IMR-90 (cell line): ENCODE measurements at regions not wholly inside any gene's neighbourhood (a gene's known extent, or its start where the extent isn't known, plus 50 kb on each side); places are given as distances from the start of the nearest gene placed in this dataset.

Source experiments
- ATAC-seq: fragments of 200-7000 bp; cut with Tn5 transposase; 2 replicates; pipeline ENCODE4 v1.9.1; 2020; ENCODE audit warnings: low read depth, mild to moderate bottlenecking, moderate library complexity
- BruUV-seq: library from RNA; stranded (reverse); fragments of 400-500 nt; replicated peaks from 2 replicates; lab custom pipeline; 2021; lab: Mats Ljungman, UMichigan
- CTCF ChIA-PET: fragments of 300-600 bp; formaldehyde crosslinking; extraction: SDS; loops from one replicate; lab custom pipeline; 2021; ENCODE audit warnings: antibody characterized with exemption; lab: Yijun Ruan, JAX
- POLR2A ChIA-PET: fragments of 300-600 bp; sonication (Branson Sonifier 250); formaldehyde crosslinking; loops from one replicate; lab custom pipeline; 2022; ENCODE audit warnings: antibody characterized with exemption; ENCODE audit not compliant: unreplicated experiment; lab: Charles Lee
- DNase-seq: peaks from one replicate; pipeline ENCODE4 v3.0.0; 2013
- H2AFZ ChIP-seq: replicated peaks from 2 replicates; pipeline ENCODE3; 2013; ENCODE audit warnings: low read length, mild to moderate bottlenecking; ENCODE audit not compliant: poor library complexity
- H2AK5ac ChIP-seq: 2 replicates; pipeline ENCODE4 v1.6.1; 2013; ENCODE audit warnings: low read depth, low read length, inconsistent platforms
- H2AK9ac ChIP-seq: replicated peaks from 2 replicates; pipeline ENCODE3; 2013; ENCODE audit warnings: mild to moderate bottlenecking, low read depth, low read length, moderate library complexity; ENCODE audit not compliant: poor library complexity
- H2BK120ac ChIP-seq: 2 replicates; pipeline ENCODE4 v1.6.1; 2013; ENCODE audit warnings: low read depth, low read length, inconsistent platforms
- H2BK15ac ChIP-seq: 3 replicates; pipeline ENCODE4 v1.6.1; 2013; ENCODE audit warnings: low read depth, low read length, inconsistent platforms
- H2BK20ac ChIP-seq: 2 replicates; pipeline ENCODE4 v1.6.1; 2013; ENCODE audit warnings: low read depth, mild to moderate bottlenecking, inconsistent platforms, low read length, moderate library complexity
- H2BK5ac ChIP-seq: 2 replicates; pipeline ENCODE4 v1.6.1; 2013; ENCODE audit warnings: mild to moderate bottlenecking, low read depth, low read length, inconsistent platforms; ENCODE audit not compliant: poor library complexity, severe bottlenecking
- H3K14ac ChIP-seq: replicated peaks from 2 replicates; pipeline ENCODE4 v1.6.1; 2013; ENCODE audit warnings: low read depth, low read length, inconsistent platforms
- H3K18ac ChIP-seq: 2 replicates; pipeline ENCODE4 v1.6.1; 2013; ENCODE audit warnings: low read depth, low read length, control low read depth
- H3K23ac ChIP-seq: 2 replicates; pipeline ENCODE4 v1.6.1; 2013; ENCODE audit warnings: low read depth, low read length, inconsistent platforms
- H3K27ac ChIP-seq: 2 replicates; pipeline ENCODE4 v1.5.1; 2013; ENCODE audit warnings: mild to moderate bottlenecking, control low read depth, low read length; ENCODE audit not compliant: insufficient read depth
- H3K27me3 ChIP-seq: 2 replicates; pipeline ENCODE4 v1.6.1; 2013; ENCODE audit warnings: low read length; ENCODE audit not compliant: control insufficient read depth, insufficient read depth
- H3K36me3 ChIP-seq: 2 replicates; pipeline ENCODE4 v1.6.1; 2013; ENCODE audit warnings: low read length, mixed read lengths; ENCODE audit not compliant: control insufficient read depth, insufficient read depth
- H3K4ac ChIP-seq: 2 replicates; pipeline ENCODE4 v1.6.1; 2013; ENCODE audit warnings: low read depth, low read length, inconsistent platforms
- H3K4me1 ChIP-seq: 2 replicates; pipeline ENCODE4 v1.6.1; 2013; ENCODE audit warnings: low read length, mixed read lengths; ENCODE audit not compliant: control insufficient read depth, insufficient read depth
- H3K4me2 ChIP-seq: 2 replicates; pipeline ENCODE4 v1.6.1; 2013; ENCODE audit warnings: low read depth, mild to moderate bottlenecking, control low read depth, low read length, moderate library complexity
- H3K4me3 ChIP-seq: 2 replicates; pipeline ENCODE4 v1.5.1; 2013; ENCODE audit warnings: low read depth, mild to moderate bottlenecking, control low read depth, low read length, moderate library complexity; ENCODE audit not compliant: insufficient read depth
- H3K56ac ChIP-seq: 2 replicates; pipeline ENCODE4 v1.6.1; 2013; ENCODE audit warnings: low read length, inconsistent platforms; ENCODE audit not compliant: insufficient read depth; ENCODE audit errors: extremely low read depth
- H3K79me1 ChIP-seq, 2 experiments: 2 replicates each; pipeline ENCODE4 v1.6.1; 2013; ENCODE audit warnings: low read length in 2 of 2, inconsistent platforms in 1 of 2, low read depth in 1 of 2
- H3K9ac ChIP-seq: 2 replicates; pipeline ENCODE4 v1.6.1; 2013; ENCODE audit warnings: low read depth, low read length, control low read depth
- H3K9me1 ChIP-seq: 2 replicates; pipeline ENCODE4 v1.6.1; 2013; ENCODE audit warnings: low read length, inconsistent platforms; ENCODE audit not compliant: insufficient read depth
- H3K9me3 ChIP-seq: 2 replicates; pipeline ENCODE4 v1.6.1; 2013; ENCODE audit warnings: low read length; ENCODE audit not compliant: control insufficient read depth, insufficient read depth
- H4K20me1 ChIP-seq: 2 replicates; pipeline ENCODE4 v1.6.1; 2013; ENCODE audit warnings: low read length, inconsistent platforms; ENCODE audit not compliant: insufficient read depth
- H4K5ac ChIP-seq: 2 replicates; pipeline ENCODE4 v1.6.1; 2013; ENCODE audit warnings: mild to moderate bottlenecking, low read depth, low read length, control low read depth
- H4K8ac ChIP-seq, 2 experiments: 2 replicates each; pipeline ENCODE4 v1.6.1; 2013; ENCODE audit warnings: low read depth in 2 of 2, low read length in 2 of 2, control low read depth in 1 of 2, inconsistent platforms in 1 of 2
- H4K91ac ChIP-seq: 2 replicates; pipeline ENCODE4 v1.6.1; 2013; ENCODE audit warnings: low read depth, low read length, inconsistent platforms; ENCODE audit not compliant: insufficient read depth
- CEBPB ChIP-seq: IDR thresholded peaks from 2 replicates; pipeline ENCODE4 v1.6.1; 2012; ENCODE audit warnings: low read depth, low read length, improper control_type of control experiment
- MAZ ChIP-seq: IDR thresholded peaks from 2 replicates; pipeline ENCODE4 v1.6.1; 2012; ENCODE audit warnings: low read depth, mild to moderate bottlenecking, low read length, improper control_type of control experiment, moderate library complexity, borderline replicate concordance
- NFE2L2 ChIP-seq: fragments of 150-350 bp; IDR thresholded peaks from 2 replicates; pipeline ENCODE4 v1.6.1; 2016; ENCODE audit warnings: low read depth, mild to moderate bottlenecking, low read length
- POLR2A ChIP-seq: IDR thresholded peaks from 2 replicates; pipeline ENCODE4 v1.6.1; 2012; ENCODE audit warnings: mild to moderate bottlenecking, low read depth, low read length
- RAD21 ChIP-seq: IDR thresholded peaks from 2 replicates; pipeline ENCODE4 v1.6.1; 2012; ENCODE audit warnings: low read length, improper control_type of control experiment
- RCOR1 ChIP-seq: IDR thresholded peaks from 2 replicates; pipeline ENCODE4 v1.6.1; 2012; ENCODE audit warnings: mild to moderate bottlenecking, low read length, improper control_type of control experiment; ENCODE audit not compliant: insufficient replicate concordance
- SMC3 ChIP-seq: fragments of 150-350 bp; IDR thresholded peaks from 2 replicates; pipeline ENCODE4 v1.6.1; 2016; ENCODE audit warnings: low read depth, mild to moderate bottlenecking, antibody characterized with exemption, low read length, moderate library complexity
- WGBS, 2 experiments: methylation state at CpG; one replicate each; pipeline versions ENCODE4 v1.1.5 to v1.1.7; 2013; ENCODE audit warnings: missing lambda C conversion rate in 2 of 2; ENCODE audit not compliant: insufficient read length in 1 of 2; ENCODE audit errors: extremely low coverage in 2 of 2; 5-methylcytosine and 5-hydroxymethylcytosine counted together
- dilution Hi-C: fragments of 300-500 bp; cut with HindIII; formaldehyde crosslinking; loops from one replicate; pipeline ENCODE4 v1.14.3; 2018; ENCODE audit warnings: low sequenced_read_pairs; ENCODE audit not compliant: unreplicated experiment
- in situ Hi-C: fragments of 300-500 bp; cut with MboI; formaldehyde crosslinking; loops from 3 replicates; pipeline ENCODE4 v1.14.3; 2019; ENCODE audit warnings: low sequenced_read_pairs, inconsistent platforms, mixed read lengths
- intact Hi-C: fragments of 100-400 bp; cut with micrococcal nuclease; formaldehyde crosslinking; loops from 2 replicates; pipeline ENCODE4 v1.10.0; 2022

DNA sequence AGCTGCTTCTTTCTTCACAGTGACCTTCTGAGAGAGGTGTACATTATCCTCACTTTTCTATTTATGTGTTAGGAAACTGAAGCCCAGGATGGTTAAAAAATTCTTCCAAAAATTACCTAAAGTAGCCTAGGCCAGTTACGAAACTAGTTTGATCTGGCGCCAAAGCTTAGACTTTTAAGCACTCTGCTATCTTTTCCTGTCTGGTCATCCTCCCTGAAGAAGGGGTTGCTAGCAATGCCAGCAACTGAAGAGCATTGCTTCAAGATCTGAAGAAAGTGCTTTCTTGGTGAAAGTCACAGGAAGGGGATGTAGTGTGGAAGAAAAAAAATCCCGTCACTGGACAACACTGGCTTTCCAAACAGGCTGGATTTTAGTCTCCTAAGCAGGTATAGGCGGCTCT, 618.8 kb upstream of the GRM7 start:
- Histone ChIP-seq H2BK20ac (no peak overlapping the region), H3K27me3 (no peaks in the 10 kb centered on the region), H3K9ac (no peak overlapping the region), H3K56ac (no peak overlapping the region), H2AK9ac (no peak overlapping the region), H4K20me1 (no peaks in the 10 kb centered on the region), H3K4me3 (no peak overlapping the region), H4K91ac (no peak overlapping the region), H3K18ac (no peak overlapping the region), H3K14ac (no peak overlapping the region), H3K27ac (no peak overlapping the region), H3K23ac (no peak overlapping the region), H3K36me3 (no peaks in the 10 kb centered on the region), H3K79me1 (no peaks in the 10 kb centered on the region), H2BK120ac (no peak overlapping the region), H2BK15ac (no peak overlapping the region), H4K8ac (no peak overlapping the region), H3K4me2 (no peak overlapping the region), H3K4ac (no peak overlapping the region), H2AFZ (no peak overlapping the region), H3K9me1 (no peaks in the 10 kb centered on the region), H2BK5ac (no peak overlapping the region), H4K5ac (no peak overlapping the region), H3K9me3 (peaks cover 11% of the 10 kb centered on the region), H2AK5ac (no peak overlapping the region), H3K4me1 (no peaks in the 10 kb centered on the region)
- no CpG with 5 or more reads among the region's 4 CpGs for WGBS, 2 experiments
- DNase-seq = no peak
- no peak for TF ChIP-seq NFE2L2
- TF ChIP-seq CEBPB = no peak
- no peak for TF ChIP-seq RCOR1
- TF ChIP-seq MAZ = no peak
- TF ChIP-seq RAD21 = no peak
- TF ChIP-seq POLR2A = no peak
- TF ChIP-seq SMC3 = no peak
- intact Hi-C loops = no loop called here
- BruUV-seq = no TSS peak
- ChIA-PET CTCF (no interaction called here), POLR2A (no interaction called here)
- in situ Hi-C loops = no loop called here
- ATAC-seq = no peak
- dilution Hi-C loops = no loop called here
